H9 (cell line): ENCODE measurements at regions not wholly inside any gene's neighbourhood (a gene's known extent, or its start where the extent isn't known, plus 50 kb on each side); places are given as distances from the start of the nearest gene placed in this dataset.

Experiments used
- DNase-seq: peaks from one replicate; pipeline ENCODE4 v3.0.0-alpha.2; 2017
- H2AFZ ChIP-seq: one replicate; pipeline ENCODE4 v1.6.1; 2013; ENCODE audit warnings: mild to moderate bottlenecking, low read length, control low read depth, moderate library complexity
- H2AK5ac ChIP-seq: 2 replicates; pipeline ENCODE4 v1.6.1; 2013; ENCODE audit warnings: low read length, control low read depth, mixed read lengths; ENCODE audit not compliant: insufficient read length
- H2BK120ac ChIP-seq: one replicate; pipeline ENCODE4 v1.6.1; 2013; ENCODE audit warnings: low read depth, mild to moderate bottlenecking, low read length, control low read depth, inconsistent platforms; ENCODE audit not compliant: poor library complexity, severe bottlenecking
- H2BK12ac ChIP-seq: 2 replicates; pipeline ENCODE4 v1.6.1; 2013; ENCODE audit warnings: low read length, control low read depth, mixed read lengths, low read depth; ENCODE audit not compliant: insufficient read length
- H2BK15ac ChIP-seq: 2 replicates; pipeline ENCODE4 v1.6.1; 2013; ENCODE audit warnings: low read depth, low read length, control low read depth
- H2BK20ac ChIP-seq: one replicate; pipeline ENCODE4 v1.6.1; 2013; ENCODE audit warnings: low read depth, mild to moderate bottlenecking, low read length, control low read depth, inconsistent platforms; ENCODE audit not compliant: poor library complexity, severe bottlenecking
- H2BK5ac ChIP-seq: 2 replicates; pipeline ENCODE4 v1.6.1; 2013; ENCODE audit warnings: low read length, control low read depth, mixed read lengths; ENCODE audit not compliant: insufficient read length
- H3K14ac ChIP-seq: 2 replicates; pipeline ENCODE4 v1.6.1; 2013; ENCODE audit warnings: low read length, control low read depth; ENCODE audit not compliant: insufficient read depth
- H3K18ac ChIP-seq: 2 replicates; pipeline ENCODE4 v1.6.1; 2013; ENCODE audit warnings: low read depth, mild to moderate bottlenecking, mixed read lengths, low read length, control low read depth; ENCODE audit not compliant: insufficient read length
- H3K23ac ChIP-seq: 2 replicates; pipeline ENCODE4 v1.6.1; 2013; ENCODE audit warnings: low read length, control low read depth, mixed read lengths, low read depth; ENCODE audit not compliant: insufficient read length
- H3K23me2 ChIP-seq: 2 replicates; pipeline ENCODE4 v1.6.1; 2013; ENCODE audit warnings: low read depth, mild to moderate bottlenecking, mixed read lengths, low read length, control low read depth; ENCODE audit not compliant: insufficient read length, poor library complexity, severe bottlenecking
- H3K27ac ChIP-seq: 2 replicates; pipeline ENCODE4 v1.5.1; 2013; ENCODE audit warnings: low read length, control low read depth, mixed read lengths, low read depth; ENCODE audit not compliant: insufficient read length
- H3K27me3 ChIP-seq: 2 replicates; pipeline ENCODE4 v1.6.1; 2013; ENCODE audit warnings: low read length, control low read depth, inconsistent platforms; ENCODE audit not compliant: insufficient read depth
- H3K4ac ChIP-seq: 2 replicates; pipeline ENCODE4 v1.6.1; 2013; ENCODE audit warnings: low read depth, mild to moderate bottlenecking, control low read depth, inconsistent platforms, low read length, moderate library complexity
- H3K4me1 ChIP-seq: 2 replicates; pipeline ENCODE4 v1.6.1; 2013; ENCODE audit warnings: low read length, control low read depth, inconsistent platforms; ENCODE audit not compliant: insufficient read depth
- H3K4me2 ChIP-seq: 2 replicates; pipeline ENCODE4 v1.6.1; 2013; ENCODE audit warnings: low read length, control low read depth, mixed read lengths; ENCODE audit not compliant: insufficient read length, insufficient read depth
- H3K56ac ChIP-seq: 2 replicates; pipeline ENCODE4 v1.6.1; 2013; ENCODE audit warnings: low read depth, mild to moderate bottlenecking, mixed read lengths, low read length, control low read depth; ENCODE audit not compliant: insufficient read length
- H3K79me1 ChIP-seq: 2 replicates; pipeline ENCODE4 v1.6.1; 2013; ENCODE audit warnings: low read depth, mild to moderate bottlenecking, moderate library complexity, low read length, control low read depth, inconsistent platforms; ENCODE audit not compliant: insufficient read depth, poor library complexity, severe bottlenecking
- H3K79me2 ChIP-seq: 2 replicates; pipeline ENCODE4 v1.6.1; 2013; ENCODE audit warnings: low read length, control low read depth, inconsistent platforms; ENCODE audit not compliant: insufficient read depth
- H3K9ac ChIP-seq: 2 replicates; pipeline ENCODE4 v1.6.1; 2013; ENCODE audit warnings: low read length, control low read depth, mixed read lengths; ENCODE audit not compliant: insufficient read length; ENCODE audit errors: extremely low read depth
- H3K9me3 ChIP-seq: one replicate; pipeline ENCODE4 v1.6.1; 2013; ENCODE audit warnings: low read depth, low read length, inconsistent platforms; ENCODE audit not compliant: control insufficient read depth
- H3T11ph ChIP-seq: one replicate; pipeline ENCODE4 v1.6.1; 2013; ENCODE audit warnings: mild to moderate bottlenecking, low read length, control low read depth, inconsistent platforms
- H4K20me1 ChIP-seq: one replicate; pipeline ENCODE4 v1.6.1; 2013; ENCODE audit not compliant: control insufficient read depth, insufficient read length, insufficient read depth
- H4K5ac ChIP-seq: 2 replicates; pipeline ENCODE4 v1.6.1; 2013; ENCODE audit warnings: low read depth, mild to moderate bottlenecking, mixed read lengths, low read length, control low read depth; ENCODE audit not compliant: insufficient read length
- H4K8ac ChIP-seq: replicated peaks from 2 replicates; pipeline ENCODE4 v1.6.1; 2013; ENCODE audit warnings: low read length, control low read depth, mixed read lengths, low read depth; ENCODE audit not compliant: insufficient read length
- H4K91ac ChIP-seq: 2 replicates; pipeline ENCODE4 v1.6.1; 2013; ENCODE audit warnings: low read depth, mild to moderate bottlenecking, moderate library complexity, mixed read lengths, low read length, control low read depth; ENCODE audit not compliant: insufficient read length
- H3K27ac Mint-ChIP-seq, 3 experiments: 2 replicates in 2 of 3; 3 replicates in 1 of 3; pipeline ENCODE4 v1.8.0; 2020 to 2021; ENCODE audit warnings: mixed read lengths in 3 of 3, mild to moderate bottlenecking in 1 of 3, moderate library complexity in 1 of 3
- H3K27me3 Mint-ChIP-seq: 2 replicates; pipeline ENCODE4 v1.8.0; 2021; ENCODE audit warnings: low read depth, mild to moderate bottlenecking, moderate library complexity, mixed read lengths
- H3K36me3 Mint-ChIP-seq, 3 experiments: 2 replicates in 2 of 3; 3 replicates in 1 of 3; pipeline ENCODE4 v1.8.0; 2020 to 2021; ENCODE audit warnings: low read depth in 3 of 3, mixed read lengths in 3 of 3; ENCODE audit not compliant: insufficient read depth in 1 of 3
- H3K4me1 Mint-ChIP-seq, 2 experiments: 2 replicates each; pipeline ENCODE4 v1.8.0; 2020; ENCODE audit warnings: mixed read lengths in 2 of 2
- H3K4me3 Mint-ChIP-seq, 2 experiments: 2 replicates in 1 of 2; 3 replicates in 1 of 2; pipeline ENCODE4 v1.8.0; 2020 to 2021; ENCODE audit warnings: mild to moderate bottlenecking in 2 of 2, mixed read lengths in 2 of 2, moderate library complexity in 1 of 2
- H3K9me3 Mint-ChIP-seq, 2 experiments: 2 replicates in 1 of 2; 3 replicates in 1 of 2; pipeline ENCODE4 v1.8.0; 2020; ENCODE audit warnings: mild to moderate bottlenecking in 2 of 2, mixed read lengths in 2 of 2, moderate library complexity in 1 of 2
- CTCF ChIP-seq: fragments of 200-600 bp; sonication (generic); conservative IDR thresholded peaks from 3 replicates; pipeline ENCODE4 v1.8.0; 2021; ENCODE audit warnings: antibody characterized with exemption, mild to moderate bottlenecking
- WGBS: extraction: QIAGEN DNeasy Blood & Tissue Kit; methylation state at CpG from one replicate; pipeline ENCODE4 v1.1.7; 2013; ENCODE audit warnings: missing lambda C conversion rate, low lambda C conversion rate, mixed read lengths; ENCODE audit not compliant: insufficient read length; ENCODE audit errors: extremely low coverage; 5-methylcytosine and 5-hydroxymethylcytosine counted together

GRCh38 chr3:35523074-35523473 is 116.3 kb upstream of the ARPP21 start:
- Histone ChIP-seq H2AK5ac (no peak overlapping the region), H3K14ac (no peak overlapping the region), H3K4me1 (no peaks in the 10 kb centered on the region), H2BK15ac (no peak overlapping the region), H3K27me3 (no peaks in the 10 kb centered on the region), H4K8ac (no peak overlapping the region), H4K91ac (no peak overlapping the region), H3K56ac (no peak overlapping the region), H3K23me2 (no peaks in the 10 kb centered on the region), H3K9ac (no peak overlapping the region), H3K23ac (no peak overlapping the region), H2AFZ (no peak overlapping the region), H3K79me1 (no peaks in the 10 kb centered on the region), H3K4ac (no peak overlapping the region), H3K79me2 (no peaks in the 10 kb centered on the region), H2BK5ac (no peak overlapping the region), H4K5ac (no peak overlapping the region), H2BK120ac (no peak overlapping the region), H2BK12ac (no peak overlapping the region), H3K9me3 (no peaks in the 10 kb centered on the region), H3K4me2 (no peak overlapping the region), H3K27ac (no peak overlapping the region), H2BK20ac (no peak overlapping the region), H4K20me1 (no peaks in the 10 kb centered on the region), H3K18ac (no peak overlapping the region), H3T11ph (no peak overlapping the region)
- Mint-ChIP-seq H3K36me3 (no peaks in the 10 kb centered on the region), H3K4me1 (peaks cover 5 to 12% of the 10 kb centered on the region in 2 experiments), H3K27ac (no peak overlapping the region), H3K4me3 (no peak overlapping the region), H3K9me3 (no peaks in the 10 kb centered on the region), H3K27me3 (no peaks in the 10 kb centered on the region; the same call in 1 of the 2 replicates)
- 100% methylated on average over 1 of the region's 4 CpGs for WGBS
- TF ChIP-seq CTCF: no peak
- no peak for DNase-seq
